Prostate gland (tissue), 2 donors: ENCODE measurements at regions not wholly inside any gene's neighbourhood (a gene's known extent, or its start where the extent isn't known, plus 50 kb on each side); places are given as distances from the start of the nearest gene placed in this dataset.

ENCODE experiments used
- CTCF ChIP-seq, 4 experiments: fragments of 200-600 bp in 2 of 4; fragments of 450-650 bp in 2 of 4; sonication (generic) in 2 of 4; IDR thresholded peaks; 1 replicate in 3 of 4; 2 replicates in 1 of 4; pipeline ENCODE4 v1.5.1; 2016 to 2019; ENCODE audit warnings: antibody characterized with exemption in 4 of 4, mild to moderate bottlenecking in 2 of 4, moderate library complexity in 2 of 4
- POLR2A ChIP-seq: fragments of 450-650 bp; IDR thresholded peaks from one replicate; pipeline ENCODE4 v1.6.1; 2016; ENCODE audit warnings: antibody characterized with exemption, mild to moderate bottlenecking

GRCh38 chr6:105667056-105667455 is 264.2 kb upstream of the PREP start:
- no peak for TF ChIP-seq CTCF (IDR thresholded peaks at IDR 0.05)
- TF ChIP-seq POLR2A: no peak
